ENCODE measurements at regions not wholly inside any gene's neighbourhood (a gene's known extent, or its start where the extent isn't known, plus 50 kb on each side); places are given as distances from the start of the nearest gene placed in this dataset.

DNA sequence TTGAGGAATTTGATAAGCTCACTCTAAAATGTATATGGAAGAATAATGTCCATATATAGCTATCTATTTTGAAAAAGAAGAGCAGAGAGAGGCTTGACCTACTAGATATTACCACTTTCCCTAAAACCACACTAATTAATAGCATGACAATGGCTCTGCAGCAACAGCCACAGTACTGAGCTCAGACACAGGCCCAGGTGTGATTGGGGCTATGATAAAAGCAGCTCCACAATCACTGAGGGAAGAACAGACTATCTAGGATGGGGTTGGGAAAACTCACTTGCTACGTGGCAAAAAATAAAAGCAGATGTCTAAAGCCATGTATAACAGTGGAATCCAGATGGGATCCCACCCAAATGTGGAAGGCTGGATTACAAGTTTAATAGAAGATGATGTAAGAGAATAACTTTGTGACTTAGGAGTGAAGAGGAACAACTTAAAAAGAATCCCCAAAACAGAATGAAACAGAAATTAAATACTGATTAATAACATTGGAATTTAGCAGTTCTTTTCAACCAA, 80.8 kb upstream of the RAB4A start:
- no peak overlapping the region for H3K4me3 ChIP-seq
- intact Hi-C loops (cut with DNase I) = no loop called here
- no peaks in the 10 kb centered on the region for H3K9me3 ChIP-seq
- no peak for DNase-seq
- TF ChIP-seq, protein P1, sequence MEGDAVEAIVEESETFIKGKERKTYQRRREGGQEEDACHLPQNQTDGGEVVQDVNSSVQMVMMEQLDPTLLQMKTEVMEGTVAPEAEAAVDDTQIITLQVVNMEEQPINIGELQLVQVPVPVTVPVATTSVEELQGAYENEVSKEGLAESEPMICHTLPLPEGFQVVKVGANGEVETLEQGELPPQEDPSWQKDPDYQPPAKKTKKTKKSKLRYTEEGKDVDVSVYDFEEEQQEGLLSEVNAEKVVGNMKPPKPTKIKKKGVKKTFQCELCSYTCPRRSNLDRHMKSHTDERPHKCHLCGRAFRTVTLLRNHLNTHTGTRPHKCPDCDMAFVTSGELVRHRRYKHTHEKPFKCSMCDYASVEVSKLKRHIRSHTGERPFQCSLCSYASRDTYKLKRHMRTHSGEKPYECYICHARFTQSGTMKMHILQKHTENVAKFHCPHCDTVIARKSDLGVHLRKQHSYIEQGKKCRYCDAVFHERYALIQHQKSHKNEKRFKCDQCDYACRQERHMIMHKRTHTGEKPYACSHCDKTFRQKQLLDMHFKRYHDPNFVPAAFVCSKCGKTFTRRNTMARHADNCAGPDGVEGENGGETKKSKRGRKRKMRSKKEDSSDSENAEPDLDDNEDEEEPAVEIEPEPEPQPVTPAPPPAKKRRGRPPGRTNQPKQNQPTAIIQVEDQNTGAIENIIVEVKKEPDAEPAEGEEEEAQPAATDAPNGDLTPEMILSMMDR (IDR thresholded peaks at IDR 0.05) = no peak
- no peak for ATAC-seq
- no peaks in the 10 kb centered on the region for H3K36me3 ChIP-seq (ENCODE audit: insufficient read depth in 1 of 2, low read depth in 1 of 2)
- H3K27me3 ChIP-seq (ENCODE audit: insufficient read depth in 3 of 3, low read length in 2 of 3) = no peaks in the 10 kb centered on the region
- H3K4me1 ChIP-seq = no peaks in the 10 kb centered on the region
- no peak overlapping the region for H3K27ac ChIP-seq
- WGBS, 3 donors = 46 to 68% (median 64%) methylated on average over 1 of the region's 1 CpG

DNA sequence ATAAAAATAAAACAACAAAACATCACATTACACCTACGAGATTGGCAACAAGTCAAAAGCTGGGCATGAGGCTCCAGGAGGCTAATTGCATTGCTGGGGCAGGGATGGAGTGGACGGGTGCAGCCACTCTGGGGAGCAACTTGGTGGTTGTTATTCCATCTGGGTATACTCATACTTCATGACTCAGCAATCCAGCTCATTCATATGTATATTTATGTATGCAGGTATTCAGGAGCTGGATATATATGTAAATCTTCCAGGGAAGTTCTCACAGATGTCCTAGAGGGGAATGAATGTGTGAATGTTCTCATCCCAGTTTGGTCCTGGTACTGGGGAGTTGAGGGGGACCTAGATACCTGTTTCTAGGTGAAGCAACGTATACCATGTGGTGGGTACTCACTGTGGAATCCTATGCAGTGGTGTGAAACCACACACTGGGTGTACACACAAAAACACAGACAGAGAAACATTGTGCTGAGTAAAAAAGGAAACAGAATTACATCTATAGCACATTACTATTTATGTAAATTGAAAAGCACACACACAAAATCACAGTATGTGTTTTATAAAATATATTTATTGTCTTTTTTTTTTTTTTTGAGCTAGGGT, 79.7 kb upstream of the RAB4A start:
- Histone ChIP-seq H3K27me3 (ENCODE audit: insufficient read depth in 3 of 3, low read length in 2 of 3) (no peaks in the 10 kb centered on the region), H3K4me3 (no peak overlapping the region), H3K27ac (no peak overlapping the region), H3K4me1 (no peaks in the 10 kb centered on the region), H3K36me3 (ENCODE audit: insufficient read depth in 1 of 2, low read depth in 1 of 2) (no peaks in the 10 kb centered on the region), H3K9me3 (no peaks in the 10 kb centered on the region)
- intact Hi-C loops (cut with DNase I) = no loop called here
- 73 to 81% (median 75%) methylated on average over 3 of the region's 3 CpGs for WGBS, 3 donors
- ATAC-seq (no peak), DNase-seq (no peak)
- TF ChIP-seq, protein P1 (IDR thresholded peaks at IDR 0.05) = no peak

DNA sequence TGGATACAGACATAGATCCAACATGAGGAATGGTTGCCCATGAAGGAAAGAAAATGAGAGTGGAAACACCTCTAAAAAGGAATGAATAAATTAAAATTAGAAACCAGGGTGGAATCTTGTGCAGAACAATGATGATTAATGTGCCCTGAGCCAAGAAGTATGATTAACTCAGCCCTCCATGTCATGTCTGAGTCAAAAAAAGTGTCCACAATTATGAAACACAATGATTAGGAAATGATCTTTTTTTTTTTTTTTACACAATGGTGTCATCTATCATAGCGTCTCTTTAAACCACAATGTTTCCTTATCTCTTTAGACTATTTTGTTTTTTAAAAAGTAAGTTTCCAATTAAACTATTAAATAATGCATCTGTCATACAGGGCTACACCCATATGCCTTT, 78.9 kb upstream of the RAB4A start:
- H3K4me3 ChIP-seq = no peak overlapping the region
- H3K4me1 ChIP-seq = no peaks in the 10 kb centered on the region
- no peak for ATAC-seq
- H3K27me3 ChIP-seq (ENCODE audit: insufficient read depth in 3 of 3, low read length in 2 of 3) = no peaks in the 10 kb centered on the region
- no peaks in the 10 kb centered on the region for H3K36me3 ChIP-seq (ENCODE audit: insufficient read depth in 1 of 2, low read depth in 1 of 2)
- intact Hi-C loops (cut with DNase I) = no loop called here
- 63 to 80% (median 77%) methylated on average over 1 of the region's 1 CpG for WGBS, 3 donors
- no peaks in the 10 kb centered on the region for H3K9me3 ChIP-seq
- no peak for DNase-seq
- TF ChIP-seq, protein P1 (IDR thresholded peaks at IDR 0.05) = no peak
- H3K27ac ChIP-seq = no peak overlapping the region

DNA sequence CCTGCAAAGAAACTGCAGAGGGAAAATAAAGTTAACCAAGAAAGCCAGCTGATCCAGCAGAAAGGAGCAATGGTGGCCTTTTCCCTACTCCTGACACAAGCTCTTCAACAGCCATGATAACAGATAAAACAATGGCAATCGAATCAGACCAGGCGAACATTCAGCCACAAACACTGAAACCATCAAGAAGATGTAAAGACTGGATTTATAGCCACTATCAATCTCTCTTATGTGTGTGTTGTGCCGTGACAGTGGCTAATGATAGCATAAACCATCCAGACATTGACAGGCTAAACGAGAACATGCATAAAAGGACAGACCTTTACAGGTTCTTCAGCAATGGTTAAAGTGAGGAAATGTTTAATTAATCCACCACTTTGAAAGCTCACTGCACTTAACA, 78.1 kb upstream of the RAB4A start:
- 75 to 79% (median 75%) methylated on average over 4 of the region's 4 CpGs for WGBS, 3 donors

More for the DNA sequence above, 78.1 kb upstream of the RAB4A start:
- Histone ChIP-seq H3K9me3 (no peaks in the 10 kb centered on the region), H3K36me3 (ENCODE audit: insufficient read depth in 1 of 2, low read depth in 1 of 2) (no peaks in the 10 kb centered on the region), H3K4me3 (no peak overlapping the region), H3K27me3 (ENCODE audit: insufficient read depth in 3 of 3, low read length in 2 of 3) (no peaks in the 10 kb centered on the region), H3K4me1 (no peaks in the 10 kb centered on the region), H3K27ac (no peak overlapping the region)
- no peak for DNase-seq
- TF ChIP-seq, protein P1 (IDR thresholded peaks at IDR 0.05) = no peak
- intact Hi-C loops (cut with DNase I) = no loop called here
- no peak for ATAC-seq

Data from psoas muscle (tissue), 7 donors.